ENCODE measurements at regions not wholly inside any gene's neighbourhood (a gene's known extent, or its start where the extent isn't known, plus 50 kb on each side); places are given as distances from the start of the nearest gene placed in this dataset.
A peak's percentile ranks its signal among the peaks of the same experiment; 100 is the strongest.
"Not testable (repeated sequence)": the region's sequence is repeated elsewhere in the genome, so short reads cannot be mapped to it uniquely, and the experiment has no call there.

DNA sequence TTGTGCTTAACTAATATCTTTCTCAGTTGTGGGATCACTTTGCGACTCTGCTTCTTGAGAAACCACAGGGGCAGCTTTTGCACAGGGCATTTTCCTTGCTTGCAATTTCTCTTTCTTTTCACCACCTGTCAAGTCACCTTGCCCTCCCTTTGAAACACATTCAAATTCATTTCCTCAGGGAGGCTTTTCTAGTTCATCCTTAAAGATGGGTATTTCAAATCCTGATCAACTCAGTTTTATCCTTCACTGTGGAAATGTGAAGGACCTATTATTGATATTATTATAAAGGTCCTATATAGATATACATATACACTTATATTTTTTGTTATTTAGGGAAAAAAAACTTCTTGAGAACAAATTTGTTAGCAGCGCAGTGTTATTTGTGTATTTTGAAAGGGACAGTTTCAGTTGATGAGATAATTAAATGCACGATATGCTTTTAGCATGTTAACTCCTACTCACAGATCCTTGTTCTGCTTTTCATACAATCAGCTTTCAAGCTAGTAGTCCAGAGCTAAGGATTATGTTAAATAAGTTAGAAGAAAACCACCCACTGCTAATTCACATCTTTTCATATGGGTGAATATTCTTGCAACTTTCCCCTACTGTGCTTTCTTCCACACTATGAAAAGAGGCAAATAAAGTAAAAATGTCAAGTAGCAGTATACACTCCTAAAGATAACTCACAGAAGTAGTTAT, 501.4 kb upstream of the RGS6 start:
- Mint-ChIP-seq H3K36me3 (peaks cover 38 to 53% of the 10 kb centered on the region in 2 donors), H3K27me3 (no peaks in the 10 kb centered on the region), H3K9me3 (peaks cover 4 to 6% of the 10 kb centered on the region in 2 donors), H3K4me1 (peaks cover 37 to 53% of the 10 kb centered on the region in 2 donors), H3K4me3 (peak overlapping the region; percentile 64 to 66), H3K27ac (peak overlapping the region; percentile 87)
- peak; percentile 93 for ATAC-seq (replicated peaks)
- no peak for DNase-seq

DNA sequence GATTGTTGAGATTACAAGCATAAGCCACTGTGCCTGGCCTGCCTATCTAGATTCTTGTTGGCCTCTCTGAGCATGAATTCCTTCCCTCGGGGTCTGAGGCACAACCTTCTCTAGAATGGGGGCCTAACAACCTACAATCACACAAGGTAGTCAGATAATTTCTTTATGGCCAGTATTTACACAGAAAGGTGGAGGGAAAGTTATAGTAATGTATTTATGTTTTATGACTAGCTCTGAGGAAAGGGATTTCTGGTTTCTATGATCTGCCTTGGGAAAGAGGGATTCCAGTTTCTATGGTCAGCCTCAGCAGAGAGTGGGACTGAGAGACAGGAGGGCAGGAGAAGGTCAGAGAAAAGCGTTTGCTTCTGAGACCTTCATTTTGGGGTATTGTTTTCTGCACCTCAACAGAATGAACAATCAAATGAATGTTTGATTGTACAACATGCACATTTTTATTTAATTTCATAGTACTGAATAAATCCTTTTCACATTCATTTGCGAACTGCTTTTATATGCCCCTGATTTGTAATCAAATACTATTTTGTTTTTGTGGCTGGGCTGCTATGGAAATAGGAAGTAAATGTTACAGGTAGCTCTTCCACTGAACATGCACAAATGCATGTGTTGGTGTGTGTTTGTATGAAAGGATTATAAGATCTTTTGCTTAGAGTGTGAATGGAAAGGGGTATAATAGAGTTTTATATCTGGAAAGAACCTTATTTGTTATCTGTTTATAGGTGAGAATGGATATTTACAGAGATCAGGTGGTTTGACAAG, 499.7 kb upstream of the RGS6 start:
- Mint-ChIP-seq H3K27me3 (no peaks in the 10 kb centered on the region), H3K4me3 (no peak overlapping the region), H3K27ac (peak overlapping the region; percentile 90), H3K9me3 (peaks cover 0 to under 1% of the 10 kb centered on the region in 2 donors), H3K36me3 (peaks cover 25 to 45% of the 10 kb centered on the region in 2 donors), H3K4me1 (peaks cover 33 to 48% of the 10 kb centered on the region in 2 donors)
- no peak for ATAC-seq (replicated peaks)
- no peak for DNase-seq

DNA sequence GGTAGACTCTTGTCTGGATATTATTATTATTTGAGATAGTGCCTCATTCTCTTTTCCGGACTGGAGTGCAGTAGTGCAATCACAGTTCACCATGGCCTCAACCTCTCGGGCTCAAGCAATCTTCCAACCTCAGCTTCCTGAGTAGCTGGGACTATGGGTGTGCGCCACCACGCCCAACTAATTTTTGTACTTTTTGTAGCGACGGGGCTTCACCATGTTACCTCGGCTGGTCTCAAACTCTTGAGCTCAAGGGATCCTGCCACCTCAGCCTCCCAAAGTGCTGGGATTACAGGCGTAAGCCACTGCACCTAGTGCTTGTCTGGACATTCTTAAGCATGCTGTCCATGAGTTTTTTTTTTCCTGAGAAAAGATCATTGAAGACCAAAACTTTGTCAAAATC, 498.9 kb upstream of the RGS6 start:
- Mint-ChIP-seq H3K36me3 (peaks cover 27 to 47% of the 10 kb centered on the region in 2 donors), H3K27me3 (no peaks in the 10 kb centered on the region), H3K9me3 (no peaks in the 10 kb centered on the region), H3K27ac (no peak overlapping the region), H3K4me1 (peaks cover 38 to 52% of the 10 kb centered on the region in 2 donors), H3K4me3 (no peak overlapping the region)
- ATAC-seq (replicated peaks) (no peak), DNase-seq (no peak)

DNA sequence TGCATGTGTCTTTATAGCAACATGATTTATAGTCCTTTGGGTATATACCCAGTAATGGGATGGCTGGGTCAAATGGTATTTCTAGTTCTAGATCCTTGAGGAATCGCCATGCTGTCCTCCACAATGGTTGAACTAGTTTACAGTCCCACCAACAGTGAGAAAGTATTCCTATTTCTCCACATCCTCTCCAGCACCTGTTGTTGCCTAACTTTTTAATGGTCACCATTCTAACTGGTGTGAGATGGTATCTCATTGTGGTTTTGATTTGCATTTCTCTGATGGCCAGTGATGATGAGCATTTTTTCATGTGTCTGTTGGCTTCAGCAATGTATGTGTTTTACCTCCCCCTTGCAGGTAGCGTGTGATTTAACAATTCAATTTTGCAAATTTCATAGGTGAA, 496.6 kb upstream of the RGS6 start:
- not testable (repeated sequence) for H3K27me3 Mint-ChIP-seq

DNA sequence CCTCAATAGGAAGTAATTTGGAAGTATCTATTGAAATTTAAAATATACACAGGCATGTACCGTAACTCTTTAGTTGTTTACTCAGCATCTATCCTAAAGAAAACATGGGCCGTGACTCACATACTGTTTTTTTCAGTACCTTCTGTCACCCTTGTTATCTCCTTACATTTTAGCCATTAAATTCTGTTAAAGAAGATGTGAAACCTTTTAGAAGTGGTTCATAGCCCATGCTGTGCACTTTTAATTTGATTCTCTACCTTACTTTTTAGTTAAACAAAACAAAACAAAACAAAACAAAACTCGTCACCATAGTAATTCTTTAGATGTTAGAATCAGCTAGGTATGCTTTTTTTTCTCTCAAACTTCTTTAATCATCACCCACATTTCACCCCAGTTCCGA, 494.4 kb upstream of the RGS6 start:
- H3K36me3 Mint-ChIP-seq = peaks cover 28 to 47% of the 10 kb centered on the region in 2 donors
- H3K27me3 Mint-ChIP-seq = no peaks in the 10 kb centered on the region
- H3K4me3 Mint-ChIP-seq = no peak overlapping the region
- peaks cover 29 to 44% of the 10 kb centered on the region in 2 donors for H3K4me1 Mint-ChIP-seq
- DNase-seq = no peak
- no peak for ATAC-seq (replicated peaks)
- peak overlapping the region; percentile 72 for H3K27ac Mint-ChIP-seq
- H3K9me3 Mint-ChIP-seq = no peaks in the 10 kb centered on the region

More for the DNA sequence above, 496.6 kb upstream of the RGS6 start:
- not testable (repeated sequence) for DNase-seq; H3K4me3 Mint-ChIP-seq; H3K27ac Mint-ChIP-seq; H3K9me3 Mint-ChIP-seq; ATAC-seq (replicated peaks)
- peaks cover 40 to 60% of the 10 kb centered on the region in 2 donors for H3K4me1 Mint-ChIP-seq
- H3K36me3 Mint-ChIP-seq = peaks cover 28 to 55% of the 10 kb centered on the region in 2 donors

DNA sequence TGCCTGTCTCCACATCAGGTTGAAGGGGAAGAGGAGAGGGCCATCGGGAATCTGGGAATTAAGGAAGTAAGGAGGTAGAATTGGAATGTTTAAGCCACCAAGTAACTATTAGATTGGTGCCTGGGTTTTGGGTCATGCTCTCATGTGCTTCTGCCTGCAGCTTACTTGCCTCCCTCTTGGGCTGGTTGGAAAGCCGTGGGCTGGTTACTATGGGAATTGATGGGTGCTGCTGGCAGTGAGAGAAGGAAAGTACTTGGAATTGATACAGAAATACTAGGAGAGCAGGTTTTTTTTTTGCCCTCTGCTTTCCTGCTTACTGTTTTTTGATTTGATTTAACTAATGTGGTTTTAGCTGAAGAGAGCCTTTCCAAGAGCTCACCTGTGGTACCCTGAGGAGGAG, 493.5 kb upstream of the RGS6 start:
- H3K27me3 Mint-ChIP-seq = no peaks in the 10 kb centered on the region
- no peaks in the 10 kb centered on the region for H3K9me3 Mint-ChIP-seq
- H3K4me1 Mint-ChIP-seq = peaks cover 27 to 40% of the 10 kb centered on the region in 2 donors
- ATAC-seq (replicated peaks) (no peak), DNase-seq (no peak)
- H3K4me3 Mint-ChIP-seq = no peak overlapping the region
- peaks cover 26 to 46% of the 10 kb centered on the region in 2 donors for H3K36me3 Mint-ChIP-seq
- peak overlapping the region; percentile 77 for H3K27ac Mint-ChIP-seq

DNA sequence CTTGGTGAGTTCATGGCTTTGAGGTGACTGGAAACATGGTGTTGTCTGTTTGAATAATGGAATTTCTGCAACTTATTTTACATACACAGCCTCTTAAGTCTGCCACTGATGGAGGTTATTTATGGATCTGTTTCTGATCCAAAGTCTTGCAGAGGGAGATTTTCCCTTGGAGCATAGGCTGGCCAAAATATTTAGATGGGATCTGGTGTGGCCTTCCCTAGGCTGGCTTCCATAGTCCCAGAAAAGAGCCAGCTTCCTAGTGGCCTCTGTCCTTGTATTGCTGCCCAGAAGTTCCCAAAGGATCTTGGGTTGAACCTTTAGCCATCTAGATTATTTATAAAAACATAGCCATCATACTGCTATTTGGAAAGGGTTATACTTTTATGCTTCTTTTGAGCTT, 491.1 kb upstream of the RGS6 start:
- no peak for DNase-seq
- Mint-ChIP-seq H3K9me3 (no peaks in the 10 kb centered on the region), H3K27ac (no peak overlapping the region), H3K4me1 (peaks cover 28 to 48% of the 10 kb centered on the region in 2 donors), H3K27me3 (no peaks in the 10 kb centered on the region), H3K36me3 (peaks cover 12 to 30% of the 10 kb centered on the region in 2 donors), H3K4me3 (no peak overlapping the region)
- no peak for ATAC-seq (replicated peaks)

DNA sequence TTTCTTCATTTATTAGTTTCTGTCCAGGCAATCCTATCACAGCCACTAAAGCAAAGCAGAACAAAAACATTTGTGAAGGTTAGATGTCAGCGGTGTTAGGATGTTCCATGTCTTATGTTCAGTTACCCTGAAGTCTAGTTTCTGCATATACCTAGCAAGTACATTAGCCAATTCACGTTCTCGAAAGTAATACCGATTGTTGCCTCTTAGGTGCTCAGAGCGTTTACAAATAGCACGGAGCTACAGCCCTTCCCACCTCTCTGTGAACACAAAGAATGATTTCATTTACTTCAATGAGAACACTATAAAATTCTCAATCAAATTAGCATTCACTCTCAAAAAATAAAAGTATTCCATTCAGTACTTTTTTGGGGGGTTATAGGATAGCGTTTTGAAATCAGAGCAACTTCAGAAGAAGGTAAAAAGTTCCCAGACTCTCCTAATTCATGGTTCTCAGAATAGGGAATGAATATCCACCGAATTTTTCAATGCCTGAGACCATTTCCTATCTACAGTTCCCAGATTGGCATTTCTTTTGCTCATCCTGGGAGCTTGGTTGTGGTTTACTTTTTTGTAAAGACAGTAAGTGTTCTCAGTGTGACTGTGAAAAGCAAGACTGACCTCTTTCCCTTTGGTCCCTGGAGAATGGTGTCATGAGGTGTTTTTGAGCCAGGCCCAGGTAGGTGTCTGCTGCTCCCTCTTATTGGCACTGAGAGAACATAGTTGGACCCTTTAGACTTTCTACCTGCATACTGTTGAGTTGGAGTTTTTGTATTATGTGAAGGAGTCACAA, 488.0 kb upstream of the RGS6 start:
- ATAC-seq (replicated peaks) = peak; percentile 70 to 78
- Mint-ChIP-seq H3K4me3 (no peak overlapping the region), H3K4me1 (peaks cover 19 to 48% of the 10 kb centered on the region in 2 donors), H3K36me3 (peaks cover 7 to 15% of the 10 kb centered on the region in 2 donors), H3K27me3 (no peaks in the 10 kb centered on the region), H3K9me3 (no peaks in the 10 kb centered on the region), H3K27ac (peak overlapping the region; percentile 27)
- no peak for DNase-seq

DNA sequence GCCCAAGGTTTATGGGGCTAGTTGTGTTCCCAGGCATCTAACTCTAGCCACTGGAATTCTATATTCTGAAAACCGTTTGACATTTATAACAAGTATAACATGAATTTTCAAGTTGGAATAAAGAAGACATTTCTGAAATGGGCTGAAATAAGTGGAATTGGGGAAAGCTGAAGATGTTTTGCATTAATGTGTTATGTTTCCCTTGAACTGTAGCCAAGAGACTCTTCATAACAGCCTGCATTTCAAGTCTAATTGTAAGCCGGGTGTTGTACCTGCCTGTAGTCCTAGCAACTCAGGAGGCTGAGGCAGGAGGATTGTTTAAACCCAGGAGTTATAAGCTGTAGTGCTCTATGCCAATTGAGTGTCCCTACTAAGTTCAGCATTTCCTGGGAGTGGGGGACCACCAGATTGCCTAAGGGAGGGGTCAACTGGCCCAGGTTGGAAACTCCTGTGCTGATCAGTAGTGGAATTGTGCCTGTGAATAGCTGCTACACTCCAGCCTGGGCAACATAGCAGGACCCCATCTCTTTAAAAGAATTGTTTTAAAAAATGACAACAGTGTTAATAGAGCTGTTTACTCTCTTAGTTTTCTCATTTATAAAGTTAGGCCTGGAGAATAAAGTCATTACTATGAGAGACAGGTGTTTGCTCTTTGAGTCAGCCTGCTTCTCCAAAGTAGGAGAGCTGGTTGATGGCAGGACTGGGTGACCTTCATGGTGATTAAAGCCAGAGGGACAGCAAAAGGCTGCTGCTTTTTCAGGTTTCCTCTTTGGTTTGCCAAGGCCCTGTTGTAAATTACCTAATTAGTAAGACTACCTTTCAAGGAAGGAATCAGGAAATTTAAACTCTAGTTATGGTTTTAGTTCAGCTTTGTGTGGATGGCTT, 483.6 kb upstream of the RGS6 start:
- Mint-ChIP-seq H3K27ac (no peak overlapping the region), H3K27me3 (no peaks in the 10 kb centered on the region), H3K36me3 (peaks cover 2 to 8% of the 10 kb centered on the region in 2 donors), H3K9me3 (no peaks in the 10 kb centered on the region), H3K4me1 (peaks cover 16 to 43% of the 10 kb centered on the region in 2 donors), H3K4me3 (no peak overlapping the region)
- DNase-seq = no peak
- no peak for ATAC-seq (replicated peaks)

DNA sequence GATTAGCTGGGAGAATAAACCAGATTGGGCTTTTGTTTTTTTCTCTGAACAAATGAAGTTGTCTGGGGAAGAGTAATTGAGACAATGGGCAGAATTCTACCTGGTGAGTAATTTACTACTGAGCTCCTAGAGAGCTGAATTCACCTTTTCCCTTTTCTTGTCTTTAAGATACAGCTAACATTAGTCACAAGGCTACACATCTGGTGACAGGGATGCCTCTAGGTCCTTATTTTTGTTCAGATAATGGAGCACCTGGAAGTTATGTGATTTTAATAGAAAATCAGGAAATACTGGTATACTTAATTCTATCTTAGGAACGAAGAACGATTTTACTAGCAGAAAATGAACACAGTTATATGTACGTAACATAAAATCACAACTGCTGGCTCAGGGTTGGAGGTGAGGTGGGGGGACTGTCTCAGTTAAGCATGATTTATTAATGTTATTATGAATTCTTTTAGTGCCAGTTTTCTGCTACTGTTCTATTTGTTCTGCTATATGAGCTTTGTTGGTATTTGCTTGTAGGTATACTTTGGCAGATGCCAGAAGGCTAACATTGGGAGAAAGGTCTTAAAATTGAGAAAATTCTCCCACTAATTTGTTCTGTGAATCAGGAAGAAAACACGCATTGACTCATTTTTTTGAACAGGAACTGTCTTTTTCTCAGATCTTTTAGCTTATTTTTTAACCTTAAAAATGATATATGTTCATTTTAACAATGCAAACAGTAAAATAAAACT, 482.7 kb upstream of the RGS6 start:
- H3K36me3 Mint-ChIP-seq = peaks cover 2 to 8% of the 10 kb centered on the region in 2 donors
- ATAC-seq (replicated peaks) (no peak), DNase-seq (no peak)
- no peak overlapping the region for H3K27ac Mint-ChIP-seq
- no peaks in the 10 kb centered on the region for H3K9me3 Mint-ChIP-seq
- H3K4me1 Mint-ChIP-seq = peaks cover 17 to 43% of the 10 kb centered on the region in 2 donors
- H3K4me3 Mint-ChIP-seq = no peak overlapping the region
- no peaks in the 10 kb centered on the region for H3K27me3 Mint-ChIP-seq

DNA sequence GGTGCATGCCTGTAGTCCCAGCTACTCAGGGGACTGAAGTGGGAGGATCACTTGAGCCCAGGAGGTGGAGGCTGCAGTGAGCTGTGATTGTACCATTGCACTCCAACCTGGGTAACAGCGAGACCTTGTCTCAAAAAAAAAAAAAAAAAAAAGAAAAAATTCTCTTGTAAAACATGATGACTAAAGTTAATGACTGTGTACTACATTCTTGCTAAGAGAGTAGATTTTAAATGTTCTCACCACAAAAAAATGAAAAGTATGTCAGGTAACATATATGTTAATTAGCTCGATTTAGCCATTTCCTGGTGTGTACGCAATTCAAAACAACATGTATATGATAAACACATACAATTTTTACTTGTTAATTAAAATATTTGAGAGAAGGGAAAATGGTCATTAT, 480.7 kb upstream of the RGS6 start:
- DNase-seq (no peak), ATAC-seq (replicated peaks) (no peak)
- Mint-ChIP-seq H3K4me1 (peaks cover 20 to 48% of the 10 kb centered on the region in 2 donors), H3K4me3 (no peak overlapping the region), H3K27me3 (no peaks in the 10 kb centered on the region), H3K36me3 (peaks cover 2 to 8% of the 10 kb centered on the region in 2 donors), H3K9me3 (no peaks in the 10 kb centered on the region), H3K27ac (no peak overlapping the region)

DNA sequence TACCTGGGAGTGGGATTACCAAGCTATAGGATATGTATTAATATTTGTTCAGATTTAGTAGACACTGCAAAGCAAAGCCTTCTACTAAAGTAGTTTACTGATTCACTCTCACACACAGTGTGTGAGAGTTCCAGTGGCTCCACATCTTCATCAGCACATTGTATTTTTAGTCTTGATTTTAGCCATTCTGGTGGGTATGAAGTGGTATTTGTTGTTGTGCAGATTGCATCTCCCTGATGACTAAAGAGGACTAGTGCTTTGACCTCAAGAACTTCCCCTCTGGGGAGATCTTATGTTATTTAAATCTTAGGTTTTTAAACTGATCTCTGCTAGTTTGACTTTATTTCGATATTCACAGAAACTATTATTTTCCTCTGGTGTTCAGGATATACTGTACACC, 479.7 kb upstream of the RGS6 start:
- peaks cover 3 to 8% of the 10 kb centered on the region in 2 donors for H3K36me3 Mint-ChIP-seq
- peak; percentile 55 to 60 for ATAC-seq (replicated peaks)
- no peak overlapping the region for H3K4me3 Mint-ChIP-seq
- no peaks in the 10 kb centered on the region for H3K9me3 Mint-ChIP-seq
- H3K27ac Mint-ChIP-seq = no peak overlapping the region
- H3K4me1 Mint-ChIP-seq = peaks cover 20 to 48% of the 10 kb centered on the region in 2 donors
- DNase-seq = no peak
- no peaks in the 10 kb centered on the region for H3K27me3 Mint-ChIP-seq

DNA sequence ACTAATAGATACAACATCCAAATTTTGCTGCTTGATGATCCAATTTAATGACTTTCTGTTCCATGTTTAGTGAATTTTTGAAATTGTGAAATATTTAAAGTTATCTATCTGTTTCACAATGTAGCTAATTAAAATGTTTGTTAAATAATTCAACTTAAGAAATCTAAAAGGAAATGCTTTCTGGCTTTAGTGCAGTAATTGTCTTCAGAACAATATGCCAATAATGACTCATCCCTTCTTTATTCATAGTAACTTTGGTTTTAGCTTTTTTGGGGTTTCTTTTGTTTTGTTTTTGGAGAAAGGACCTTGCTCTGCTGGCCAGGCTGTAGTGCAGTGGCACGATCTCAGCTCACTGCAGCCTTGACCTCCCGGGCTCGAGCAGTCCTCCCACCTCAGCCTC, 479.2 kb upstream of the RGS6 start:
- no peaks in the 10 kb centered on the region for H3K27me3 Mint-ChIP-seq
- H3K36me3 Mint-ChIP-seq = peaks cover 4 to 7% of the 10 kb centered on the region in 2 donors
- H3K4me1 Mint-ChIP-seq = peaks cover 20 to 45% of the 10 kb centered on the region in 2 donors
- DNase-seq (no peak), ATAC-seq (replicated peaks) (no peak)
- no peak overlapping the region for H3K4me3 Mint-ChIP-seq
- no peak overlapping the region for H3K27ac Mint-ChIP-seq
- H3K9me3 Mint-ChIP-seq = no peaks in the 10 kb centered on the region

All from stimulated activated naive B cell treated with anti-CD40 and anti-IgM and Interleukin-4, amounts not matched to agents 10 μg/mL and 1 μg/mL and 100 μg/mL, for 72 hours (primary cell).